ENCODE measurements at regions not wholly inside any gene's neighbourhood (a gene's known extent, or its start where the extent isn't known, plus 50 kb on each side); places are given as distances from the start of the nearest gene placed in this dataset.

GRCh38 chr7:118026791-118027190 is 153.6 kb upstream of the CTTNBP2 start:
- DNase-seq (ENCODE audit: low spot score): no peak

- no peak for DNase-seq (ENCODE audit: low spot score)
Observed at GRCh38 chr7:118028226-118028625, 155.0 kb upstream of the CTTNBP2 start.

DNA sequence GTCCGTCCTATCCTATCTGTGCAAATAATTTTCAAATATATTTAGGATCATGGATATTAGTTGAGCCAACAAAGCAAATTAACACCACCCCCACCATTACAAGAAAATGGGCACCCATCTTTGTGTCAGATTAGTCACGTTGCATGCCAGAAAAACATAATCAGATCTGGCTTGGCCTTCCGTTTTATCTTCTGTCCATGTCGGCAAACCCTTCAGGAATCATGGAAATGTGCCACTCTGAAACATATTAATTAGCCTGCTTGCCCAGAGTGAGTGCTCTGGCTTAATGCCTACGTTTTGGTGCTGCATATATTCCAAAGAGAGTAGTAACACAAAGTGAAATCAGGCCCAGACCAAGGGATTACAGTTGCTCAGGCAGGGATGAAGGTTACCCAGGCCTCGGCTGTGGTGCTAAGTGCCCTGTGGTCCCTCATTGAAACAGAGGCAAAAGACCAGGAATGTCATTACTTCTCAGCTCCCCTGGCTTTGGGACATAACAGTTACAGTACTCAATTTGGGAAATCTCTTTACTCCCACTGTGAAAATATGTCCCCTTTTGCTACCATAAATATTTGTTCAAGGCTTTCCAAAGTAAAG is 154.0 kb upstream of the LSM8 start:
- DNase-seq (ENCODE audit: low spot score): no peak

DNA sequence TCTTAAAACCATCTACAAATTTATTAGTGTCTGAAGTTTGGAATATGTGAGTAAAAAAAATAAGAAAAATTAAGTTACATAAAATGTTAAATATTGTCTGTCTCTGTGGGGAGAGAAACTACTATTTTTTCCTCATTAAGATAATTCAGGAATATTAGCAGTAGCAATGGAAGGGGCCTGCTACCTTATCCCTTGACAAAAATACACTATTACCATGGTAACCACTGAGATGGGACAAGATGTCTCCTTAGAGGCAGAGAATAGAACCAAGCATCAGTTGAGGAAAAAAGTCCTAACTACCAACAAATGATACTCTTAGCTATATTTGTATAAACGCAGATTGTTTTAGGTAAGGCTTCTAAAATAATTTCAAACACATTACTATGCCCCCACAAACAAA is 150.7 kb upstream of the LSM8 start:
- no peak for DNase-seq (ENCODE audit: low spot score)

- no peak for DNase-seq (ENCODE audit: low spot score)
Observed at GRCh38 chr7:118039963-118040489, 143.9 kb upstream of the LSM8 start.

DNA sequence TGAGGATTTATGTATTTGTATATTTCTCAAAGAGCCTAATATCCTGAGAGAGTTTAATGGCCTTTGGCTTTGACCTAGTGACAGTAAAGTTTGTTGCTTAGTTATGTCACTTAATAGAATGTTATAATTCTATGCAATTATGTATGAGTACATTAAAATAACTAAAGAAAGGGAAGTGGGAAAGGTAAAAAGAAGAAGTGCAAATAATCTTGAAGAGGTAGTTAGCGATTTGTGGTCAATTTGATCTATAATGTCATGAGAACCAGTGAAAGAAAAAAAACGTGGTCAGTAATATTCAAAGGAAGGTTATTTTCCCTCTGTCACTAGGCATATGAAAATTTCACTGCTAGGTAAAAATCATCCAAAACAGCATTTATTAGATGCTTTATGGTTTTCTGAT is 143.4 kb upstream of the LSM8 start:
- DNase-seq (ENCODE audit: low spot score): no peak

GRCh38 chr7:118041251-118041878 is 142.6 kb upstream of the LSM8 start:
- DNase-seq (ENCODE audit: low spot score): no peak

GRCh38 chr7:118045629-118046028 is 138.3 kb upstream of the LSM8 start:
- DNase-seq (ENCODE audit: low spot score): no peak

DNA sequence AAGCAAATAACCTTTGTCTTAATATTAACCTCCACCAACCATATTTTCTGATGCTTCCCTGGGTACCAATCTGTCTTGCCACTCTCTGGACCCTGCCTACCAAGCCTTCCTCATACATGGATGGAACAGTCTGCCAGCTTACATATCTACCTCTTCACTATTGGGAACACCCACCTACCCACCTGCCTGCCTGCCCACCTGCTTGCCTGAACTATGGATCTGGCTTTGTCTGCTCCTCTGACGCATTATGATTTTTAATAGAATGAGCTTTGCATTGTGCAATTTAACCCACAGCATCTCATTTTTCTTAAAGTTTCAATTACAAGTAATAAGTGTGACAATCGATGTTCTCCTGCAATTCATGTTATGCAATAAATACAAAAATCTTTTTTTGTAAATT is 137.9 kb upstream of the LSM8 start:
- no peak for DNase-seq (ENCODE audit: low spot score)

DNA sequence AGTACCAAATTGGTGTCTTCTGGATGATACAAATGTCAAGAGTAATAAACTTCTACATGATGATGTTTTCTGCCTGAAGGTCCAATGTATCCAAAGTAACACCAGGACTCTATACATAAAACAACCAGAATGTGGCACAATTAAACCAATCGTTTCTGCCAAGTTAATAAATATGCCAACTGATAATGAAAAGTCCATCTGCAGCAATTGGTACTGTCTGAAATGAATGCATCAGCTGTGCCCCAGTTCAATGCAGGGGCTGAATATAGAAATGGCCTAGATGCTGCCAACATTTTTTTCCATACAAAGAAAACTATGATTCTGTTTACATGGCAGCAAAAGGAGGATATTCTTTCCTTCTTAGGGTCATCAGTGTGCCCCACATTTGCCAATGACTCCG is 137.2 kb upstream of the LSM8 start:
- DNase-seq (ENCODE audit: low spot score): no peak

DNA sequence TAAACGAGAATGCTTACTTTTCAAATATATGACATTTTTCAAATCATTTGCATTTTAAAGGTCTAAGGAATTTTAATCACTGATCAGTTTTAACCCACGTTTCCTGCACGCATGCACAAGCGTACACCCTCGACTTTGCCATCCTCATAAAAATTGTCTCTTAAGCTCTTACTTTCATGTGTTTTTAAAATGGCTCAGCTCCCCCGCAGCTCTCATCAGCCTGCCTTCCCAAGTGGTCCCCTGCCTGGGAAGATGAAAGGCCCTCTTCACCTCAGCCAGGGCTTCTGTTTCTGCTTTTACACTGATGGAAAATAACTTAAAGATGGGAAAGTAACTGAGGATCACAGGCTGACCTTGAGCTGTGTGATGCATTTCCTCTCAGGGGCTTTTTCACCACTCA is 131.6 kb upstream of the LSM8 start:
- no peak for DNase-seq (ENCODE audit: low spot score)

- DNase-seq (ENCODE audit: low spot score): no peak
Observed at GRCh38 chr7:118053353-118053752, 130.6 kb upstream of the LSM8 start.

- DNase-seq (ENCODE audit: low spot score): peak; percentile 0
Observed at GRCh38 chr7:118054529-118054928, 129.4 kb upstream of the LSM8 start.

GRCh38 chr7:118055647-118056046 is 128.3 kb upstream of the LSM8 start:
- no peak for DNase-seq (ENCODE audit: low spot score)

DNA sequence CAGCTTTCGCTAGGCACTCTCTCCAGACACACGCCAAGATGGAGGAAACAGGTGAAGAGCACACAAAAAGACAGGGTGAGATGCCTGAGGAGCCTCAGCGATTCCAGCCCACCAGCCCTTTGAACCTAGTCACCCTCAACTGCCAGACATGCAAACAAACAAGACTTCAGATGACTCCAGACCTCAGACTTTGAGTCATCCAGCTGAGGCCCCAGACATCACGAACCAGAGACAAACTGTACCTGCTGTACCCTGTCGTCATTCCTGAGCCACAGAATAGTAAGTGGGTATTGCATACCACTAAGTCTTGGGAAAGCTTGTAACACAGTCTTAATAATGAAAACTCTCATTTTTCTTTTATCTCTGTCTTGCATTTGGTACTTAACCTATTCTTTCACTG is 126.6 kb upstream of the LSM8 start:
- DNase-seq (ENCODE audit: low spot score): no peak

DNA sequence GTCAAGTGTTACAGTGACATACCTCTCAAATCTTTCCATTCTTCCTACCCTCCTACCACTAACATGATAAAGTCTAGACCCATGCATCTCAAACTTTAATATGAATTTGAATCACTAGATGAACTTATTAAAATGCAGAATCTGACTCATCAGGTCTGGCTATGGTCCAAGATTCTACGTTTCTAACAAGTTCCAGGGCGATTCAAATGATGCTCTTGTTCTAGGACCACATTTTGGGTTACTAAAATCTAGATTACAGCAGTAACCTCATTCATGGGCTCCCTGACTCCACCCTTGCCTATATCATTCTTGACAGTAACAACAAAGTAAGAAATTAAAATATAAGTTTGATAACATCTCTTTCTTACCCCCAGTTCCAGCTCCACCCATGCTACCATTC is 124.8 kb upstream of the LSM8 start:
- no peak for DNase-seq (ENCODE audit: low spot score)

DNA sequence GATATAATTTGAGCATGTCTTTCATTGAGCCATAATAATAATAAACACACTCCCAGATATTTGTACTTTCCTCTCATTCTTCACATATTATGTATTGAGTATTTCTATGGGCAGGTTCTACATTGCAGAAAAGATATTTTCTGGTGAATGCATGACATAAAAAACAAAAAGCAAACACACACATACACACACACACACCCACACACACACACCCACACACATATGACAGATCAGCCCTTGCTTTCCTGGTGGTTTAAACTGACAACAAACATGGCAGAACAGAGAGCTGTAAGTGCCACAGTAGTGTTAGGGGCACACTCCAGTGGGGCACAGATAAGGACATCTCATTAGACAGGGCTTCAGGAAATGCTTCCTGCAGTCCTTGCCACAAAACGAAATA is 123.3 kb upstream of the LSM8 start:
- DNase-seq (ENCODE audit: low spot score): no peak

GRCh38 chr7:118061386-118061785 is 122.6 kb upstream of the LSM8 start:
- DNase-seq (ENCODE audit: low spot score): no peak

DNA sequence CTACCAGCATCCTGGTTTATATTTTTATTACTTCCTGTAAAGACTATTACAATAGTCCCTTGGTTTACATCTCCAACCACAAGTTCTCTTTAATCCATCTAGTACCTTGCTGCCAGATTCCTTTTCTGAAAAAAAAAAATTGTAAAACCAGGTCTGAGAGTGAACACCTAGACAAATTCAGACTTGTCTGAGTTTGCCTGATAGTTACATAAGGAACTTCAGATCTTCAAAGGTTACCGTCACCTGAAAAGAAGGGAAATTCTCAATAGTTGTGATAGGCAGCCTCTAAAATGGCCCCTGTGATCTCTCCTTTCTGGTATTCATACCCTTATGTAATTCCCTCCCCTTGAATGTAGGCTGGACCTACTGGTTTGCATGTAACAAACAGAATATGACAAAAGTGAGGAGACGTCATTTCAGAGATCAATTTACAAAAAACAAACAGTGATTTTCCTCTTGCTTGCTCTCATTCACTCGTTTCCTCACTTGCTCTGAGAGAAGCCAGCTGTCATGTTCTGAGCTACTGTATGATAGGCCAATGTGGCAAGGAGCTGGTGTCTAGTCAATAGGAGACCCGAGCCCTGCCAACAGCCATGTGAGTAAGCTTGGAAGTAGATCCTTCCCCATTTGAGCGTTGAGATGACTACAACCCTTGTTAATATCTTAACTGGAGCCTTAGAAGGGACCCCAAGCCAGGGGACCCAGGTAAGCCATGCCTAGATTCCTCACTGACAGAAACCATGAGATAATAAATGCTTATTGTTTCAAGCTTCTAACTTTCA is 110.9 kb upstream of the LSM8 start:
- no peak for DNase-seq (ENCODE audit: low spot score)

DNA sequence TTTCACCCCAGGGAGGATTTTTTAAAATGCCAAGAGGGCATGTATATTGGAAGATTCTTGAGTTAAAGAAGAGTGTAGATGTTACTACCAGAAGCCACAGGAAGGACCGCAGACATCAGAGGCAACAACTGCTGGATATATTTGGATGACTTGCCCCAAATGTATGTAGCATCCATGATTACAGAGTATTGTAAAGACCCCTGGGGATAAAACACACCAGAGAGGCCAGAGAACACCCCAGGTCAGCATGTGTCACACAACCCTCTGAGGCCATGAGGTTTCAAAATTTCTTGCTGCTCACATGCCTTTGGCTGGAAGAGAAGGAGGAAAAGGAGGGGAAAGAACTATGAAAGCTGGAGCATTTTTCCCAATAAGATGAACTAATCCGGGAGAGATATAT is 108.0 kb upstream of the LSM8 start:
- no peak for DNase-seq (ENCODE audit: low spot score)

DNA sequence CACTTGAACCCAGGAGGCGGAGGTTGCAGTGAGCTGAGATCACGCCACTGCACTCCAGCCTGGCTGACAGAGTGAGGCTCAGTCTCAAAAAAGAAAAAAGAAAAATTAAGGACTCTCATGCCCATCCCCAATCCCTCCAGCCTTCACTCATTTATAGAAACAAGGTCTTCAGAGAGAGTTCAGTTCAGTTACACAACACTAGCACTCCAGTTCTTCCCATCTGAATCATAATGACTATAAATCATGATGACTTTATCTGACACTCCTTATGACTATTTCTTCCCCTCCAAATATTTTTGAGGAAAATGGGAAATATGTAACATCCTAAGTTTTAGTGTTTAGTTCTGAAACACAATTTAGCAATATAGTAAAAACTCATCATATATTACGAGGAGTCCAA is 107.4 kb upstream of the LSM8 start:
- no peak for DNase-seq (ENCODE audit: low spot score)

- no peak for DNase-seq (ENCODE audit: low spot score)
Observed at GRCh38 chr7:118078015-118078414, 105.9 kb upstream of the LSM8 start.

- no peak for DNase-seq (ENCODE audit: low spot score)
Observed at GRCh38 chr7:118079369-118079768, 104.6 kb upstream of the LSM8 start.
